Keratinocyte (primary cell): ENCODE measurements at regions not wholly inside any gene's neighbourhood (a gene's known extent, or its start where the extent isn't known, plus 50 kb on each side); places are given as distances from the start of the nearest gene placed in this dataset.

Source experiments
- DNase-seq: peaks from one replicate; pipeline ENCODE4 v3.0.0-alpha.2; 2011; ENCODE audit warnings: low read depth, missing footprints, low spot score
- FAIRE-seq: peaks from 2 replicates; lab custom pipeline; 2011; peaks lifted over from hg19 to GRCh38; lab: Jason Lieb, UNC
- H2AFZ ChIP-seq: 2 replicates; pipeline ENCODE4 v1.6.0; 2012; ENCODE audit warnings: low read length, control low read depth, inconsistent platforms; ENCODE audit not compliant: control insufficient read depth
- H3K27ac ChIP-seq: 2 replicates; pipeline ENCODE4 v1.5.1; 2011; ENCODE audit warnings: low read length; ENCODE audit not compliant: control insufficient read depth, insufficient read depth
- H3K27me3 ChIP-seq: 3 replicates; pipeline ENCODE4 v1.6.0; 2011; ENCODE audit warnings: low read length; ENCODE audit not compliant: control insufficient read depth, insufficient read depth; ENCODE audit errors: extremely low read depth
- H3K36me3 ChIP-seq, 2 experiments: 2 replicates in 1 of 2; 3 replicates in 1 of 2; pipeline ENCODE4 v1.5.1; 2011; ENCODE audit warnings: low read length in 2 of 2, mild to moderate bottlenecking in 1 of 2; ENCODE audit not compliant: control insufficient read depth in 2 of 2, insufficient read depth in 2 of 2; ENCODE audit errors: extremely low read depth in 1 of 2
- H3K4me1 ChIP-seq: 3 replicates; pipeline ENCODE4 v1.5.1; 2011; ENCODE audit warnings: low read length; ENCODE audit not compliant: control insufficient read depth, insufficient read depth; ENCODE audit errors: extremely low read depth
- H3K4me2 ChIP-seq: 3 replicates; pipeline ENCODE4 v1.6.0; 2011; ENCODE audit warnings: low read depth, low read length; ENCODE audit not compliant: control insufficient read depth, insufficient read depth; ENCODE audit errors: extremely low read depth
- H3K4me3 ChIP-seq, 3 experiments: fragments of 200-600 bp in 1 of 3; sonication (generic) in 1 of 3; 2 replicates in 2 of 3; 3 replicates in 1 of 3; pipeline ENCODE4 v1.5.1; 2011 to 2016; ENCODE audit warnings: low read length in 3 of 3, mild to moderate bottlenecking in 3 of 3, control low read depth in 2 of 3, inconsistent platforms in 1 of 3, low read depth in 1 of 3, mixed read lengths in 1 of 3, mixed run types in 1 of 3, moderate library complexity in 1 of 3; ENCODE audit not compliant: control insufficient read depth in 2 of 3, insufficient read depth in 2 of 3; ENCODE audit errors: extremely low read depth in 1 of 3
- H3K79me2 ChIP-seq: 2 replicates; pipeline ENCODE4 v1.6.0; 2012; ENCODE audit warnings: low read length; ENCODE audit not compliant: control insufficient read depth, insufficient read depth
- H3K9ac ChIP-seq: 3 replicates; pipeline ENCODE4 v1.6.0; 2011; ENCODE audit warnings: low read length; ENCODE audit not compliant: control insufficient read depth, insufficient read depth; ENCODE audit errors: extremely low read depth
- H3K9me1 ChIP-seq: 3 replicates; pipeline ENCODE4 v1.6.0; 2011; ENCODE audit warnings: low read length; ENCODE audit not compliant: control insufficient read depth, insufficient read depth; ENCODE audit errors: extremely low read depth
- H3K9me3 ChIP-seq: 2 replicates; pipeline ENCODE4 v1.5.1; 2012; ENCODE audit warnings: low read depth, low read length; ENCODE audit not compliant: control insufficient read depth
- H4K20me1 ChIP-seq: 3 replicates; pipeline ENCODE4 v1.6.0; 2011; ENCODE audit warnings: low read length; ENCODE audit not compliant: control insufficient read depth, insufficient read depth; ENCODE audit errors: extremely low read depth
- EZH2 ChIP-seq: IDR thresholded peaks from one replicate; pipeline ENCODE4 v1.6.1; 2012; ENCODE audit warnings: inconsistent platforms, mild to moderate bottlenecking, low read length, moderate library complexity
- dilution Hi-C: fragments of 300-500 bp; cut with MboI; formaldehyde crosslinking; loops from one replicate; pipeline ENCODE4 v1.7.0; 2020; ENCODE audit warnings: low sequenced_read_pairs; ENCODE audit not compliant: extremely low pct_ligation_motif_present
- TF ChIP-seq, protein P1 (sequence below), 3 experiments: IDR thresholded peaks in 1 of 3; conservative IDR thresholded peaks in 1 of 3; optimal IDR thresholded peaks in 1 of 3; 2 replicates in 2 of 3; 3 replicates in 1 of 3; pipeline versions ENCODE3 to v1.5.1; 2011; ENCODE audit warnings: low read length in 3 of 3, mild to moderate bottlenecking in 3 of 3, moderate library complexity in 2 of 3, control low read depth in 1 of 3, inconsistent platforms in 1 of 3; ENCODE audit not compliant: insufficient read depth in 2 of 3; ENCODE audit errors: extremely low read depth in 1 of 3

GRCh38 chr2:238642973-238643372 lies 204.9 kb upstream of the TWIST2 start:
- DNase-seq (no peak), FAIRE-seq (no peak)
- Histone ChIP-seq H4K20me1 (no peaks in the 10 kb centered on the region), H3K9ac (no peak overlapping the region), H3K27ac (no peak overlapping the region), H3K4me1 (no peaks in the 10 kb centered on the region), H3K9me1 (no peaks in the 10 kb centered on the region), H3K4me2 (no peak overlapping the region), H3K4me3 (no peak overlapping the region), H2AFZ (no peak overlapping the region), H3K36me3 (no peaks in the 10 kb centered on the region), H3K9me3 (no peaks in the 10 kb centered on the region), H3K27me3 (peaks cover 8% of the 10 kb centered on the region), H3K79me2 (no peaks in the 10 kb centered on the region)
- dilution Hi-C loops, result no loop called here
- TF ChIP-seq, protein P1, sequence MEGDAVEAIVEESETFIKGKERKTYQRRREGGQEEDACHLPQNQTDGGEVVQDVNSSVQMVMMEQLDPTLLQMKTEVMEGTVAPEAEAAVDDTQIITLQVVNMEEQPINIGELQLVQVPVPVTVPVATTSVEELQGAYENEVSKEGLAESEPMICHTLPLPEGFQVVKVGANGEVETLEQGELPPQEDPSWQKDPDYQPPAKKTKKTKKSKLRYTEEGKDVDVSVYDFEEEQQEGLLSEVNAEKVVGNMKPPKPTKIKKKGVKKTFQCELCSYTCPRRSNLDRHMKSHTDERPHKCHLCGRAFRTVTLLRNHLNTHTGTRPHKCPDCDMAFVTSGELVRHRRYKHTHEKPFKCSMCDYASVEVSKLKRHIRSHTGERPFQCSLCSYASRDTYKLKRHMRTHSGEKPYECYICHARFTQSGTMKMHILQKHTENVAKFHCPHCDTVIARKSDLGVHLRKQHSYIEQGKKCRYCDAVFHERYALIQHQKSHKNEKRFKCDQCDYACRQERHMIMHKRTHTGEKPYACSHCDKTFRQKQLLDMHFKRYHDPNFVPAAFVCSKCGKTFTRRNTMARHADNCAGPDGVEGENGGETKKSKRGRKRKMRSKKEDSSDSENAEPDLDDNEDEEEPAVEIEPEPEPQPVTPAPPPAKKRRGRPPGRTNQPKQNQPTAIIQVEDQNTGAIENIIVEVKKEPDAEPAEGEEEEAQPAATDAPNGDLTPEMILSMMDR (optimal IDR thresholded peaks at IDR 0.05 in 1 of 3, IDR thresholded peaks at IDR 0.05 in 1 of 3, conservative IDR thresholded peaks at IDR 0.05 in 1 of 3; ENCODE audit: extremely low read depth in 1 of 3, insufficient read depth in 2 of 3, low read length in 3 of 3), result no peak
- no peak for TF ChIP-seq EZH2

- Histone ChIP-seq H3K27ac (no peak overlapping the region), H4K20me1 (no peaks in the 10 kb centered on the region), H3K9me1 (no peaks in the 10 kb centered on the region), H3K4me1 (no peaks in the 10 kb centered on the region), H3K9me3 (no peaks in the 10 kb centered on the region), H3K79me2 (no peaks in the 10 kb centered on the region), H3K27me3 (peaks cover 6% of the 10 kb centered on the region), H3K9ac (no peak overlapping the region), H3K4me3 (no peak overlapping the region), H3K4me2 (no peak overlapping the region), H2AFZ (no peak overlapping the region), H3K36me3 (no peaks in the 10 kb centered on the region)
- TF ChIP-seq EZH2, result no peak
- TF ChIP-seq, protein P1 (optimal IDR thresholded peaks at IDR 0.05 in 1 of 3, IDR thresholded peaks at IDR 0.05 in 1 of 3, conservative IDR thresholded peaks at IDR 0.05 in 1 of 3; ENCODE audit: extremely low read depth in 1 of 3, insufficient read depth in 2 of 3, low read length in 3 of 3), result no peak
- dilution Hi-C loops, result no loop called here
- DNase-seq (no peak), FAIRE-seq (no peak)
Observed at GRCh38 chr2:238643400-238643907, 204.4 kb upstream of the TWIST2 start.
